Type B pancreatic cell (in vitro differentiated cells): ENCODE measurements at regions not wholly inside any gene's neighbourhood (a gene's known extent, or its start where the extent isn't known, plus 50 kb on each side); places are given as distances from the start of the nearest gene placed in this dataset.

Source experiments
- DNase-seq: peaks from one replicate; pipeline ENCODE4 v3.0.0; 2021; ENCODE audit warnings: mixed read lengths; ENCODE audit not compliant: unreplicated experiment; ENCODE audit errors: extremely low spot score
- H3K27ac Mint-ChIP-seq: 2 replicates; pipeline ENCODE4 v1.8.0; 2021; ENCODE audit warnings: mild to moderate bottlenecking, mixed read lengths
- H3K27me3 Mint-ChIP-seq: 2 replicates; pipeline ENCODE4 v1.8.0; 2021; ENCODE audit warnings: mixed read lengths
- H3K36me3 Mint-ChIP-seq: 2 replicates; pipeline ENCODE4 v1.8.0; 2021; ENCODE audit warnings: mixed read lengths
- H3K4me1 Mint-ChIP-seq: one replicate; pipeline ENCODE4 v1.8.0; 2021; ENCODE audit warnings: mixed read lengths; ENCODE audit not compliant: unreplicated experiment
- H3K4me3 Mint-ChIP-seq: 2 replicates; pipeline ENCODE4 v1.8.0; 2021; ENCODE audit warnings: mild to moderate bottlenecking, mixed read lengths
- H3K9me3 Mint-ChIP-seq: 2 replicates; pipeline ENCODE4 v1.8.0; 2021; ENCODE audit warnings: mixed read lengths
- CTCF ChIP-seq: fragments of 200-600 bp; sonication (generic); conservative IDR thresholded peaks from 2 replicates; pipeline ENCODE4 v1.5.0; 2021; ENCODE audit warnings: antibody characterized with exemption, mild to moderate bottlenecking

GRCh38 chr7:22597844-22598243 lies 97.9 kb upstream of the STEAP1B start:
- Mint-ChIP-seq H3K9me3 (no peaks in the 10 kb centered on the region), H3K27ac (no peak overlapping the region), H3K27me3 (peaks cover 11% of the 10 kb centered on the region), H3K4me1 (no peaks in the 10 kb centered on the region), H3K4me3 (no peak overlapping the region), H3K36me3 (no peaks in the 10 kb centered on the region)
- TF ChIP-seq CTCF = no peak
- no peak for DNase-seq

- no peaks in the 10 kb centered on the region for H3K9me3 Mint-ChIP-seq
- peaks cover 11% of the 10 kb centered on the region for H3K27me3 Mint-ChIP-seq
- no peak for DNase-seq
- TF ChIP-seq CTCF = no peak
- no peak overlapping the region for H3K4me3 Mint-ChIP-seq
- no peak overlapping the region for H3K27ac Mint-ChIP-seq
- no peaks in the 10 kb centered on the region for H3K4me1 Mint-ChIP-seq
- H3K36me3 Mint-ChIP-seq = no peaks in the 10 kb centered on the region
Measured at GRCh38 chr7:22596763-22597400, 96.9 kb upstream of the STEAP1B start.

- H3K36me3 Mint-ChIP-seq = no peaks in the 10 kb centered on the region
- H3K9me3 Mint-ChIP-seq = peaks cover 5% of the 10 kb centered on the region
- H3K4me1 Mint-ChIP-seq = no peaks in the 10 kb centered on the region
- no peak for DNase-seq
- H3K27ac Mint-ChIP-seq = no peak overlapping the region
- peaks cover 17% of the 10 kb centered on the region for H3K27me3 Mint-ChIP-seq
- H3K4me3 Mint-ChIP-seq = no peak overlapping the region
- no peak for TF ChIP-seq CTCF
Measured at GRCh38 chr7:22594020-22594419, 94.0 kb upstream of the STEAP1B start.

- no peak overlapping the region for H3K27ac Mint-ChIP-seq
- peaks cover 5% of the 10 kb centered on the region for H3K9me3 Mint-ChIP-seq
- no peak for DNase-seq
- no peak for TF ChIP-seq CTCF
- H3K36me3 Mint-ChIP-seq = no peaks in the 10 kb centered on the region
- H3K4me1 Mint-ChIP-seq = peaks cover 5% of the 10 kb centered on the region
- H3K27me3 Mint-ChIP-seq = peaks cover 14% of the 10 kb centered on the region
- H3K4me3 Mint-ChIP-seq = no peak overlapping the region
Measured at GRCh38 chr7:22591271-22591670, 91.3 kb upstream of the STEAP1B start.

GRCh38 chr7:22589641-22590201 lies 89.7 kb upstream of the STEAP1B start:
- H3K4me3 Mint-ChIP-seq = no peak overlapping the region

More at GRCh38 chr7:22589641-22590201, 89.7 kb upstream of the STEAP1B start:
- no peak overlapping the region for H3K27ac Mint-ChIP-seq
- H3K36me3 Mint-ChIP-seq = no peaks in the 10 kb centered on the region
- no peak for TF ChIP-seq CTCF
- peaks cover 5% of the 10 kb centered on the region for H3K4me1 Mint-ChIP-seq
- H3K27me3 Mint-ChIP-seq = peaks cover 6% of the 10 kb centered on the region
- DNase-seq = no peak
- H3K9me3 Mint-ChIP-seq = peaks cover 5% of the 10 kb centered on the region
